OCI-LY3 (cell line): ENCODE measurements at regions not wholly inside any gene's neighbourhood (a gene's known extent, or its start where the extent isn't known, plus 50 kb on each side); places are given as distances from the start of the nearest gene placed in this dataset.

Experiments used
- H2AFZ ChIP-seq: fragments of 200-600, 300-600 bp; shearing (Covaris generic); 2 replicates; pipeline ENCODE4 v1.6.0; 2014; ENCODE audit warnings: antibody characterized with exemption, low read depth, low read length
- H3K27ac ChIP-seq: fragments of 200-600, 300-600 bp; sonication (generic); 2 replicates; pipeline ENCODE4 v1.5.1; 2014; ENCODE audit warnings: mild to moderate bottlenecking, low read length, moderate library complexity, mixed read lengths
- H3K27me3 ChIP-seq: fragments of 200-600, 300-600 bp; sonication (generic); 2 replicates; pipeline ENCODE4 v1.6.1; 2014; ENCODE audit warnings: low read depth, low read length, mixed read lengths
- H3K36me3 ChIP-seq: fragments of 200-600, 300-600 bp; sonication (generic); replicated peaks from 2 replicates; pipeline ENCODE3; 2014; ENCODE audit warnings: low read depth, low read length, mixed read lengths
- H3K4me1 ChIP-seq: fragments of 300-600, 200-600 bp; sonication (generic); 2 replicates; pipeline ENCODE4 v1.6.1; 2014; ENCODE audit warnings: low read length, mixed read lengths
- H3K4me2 ChIP-seq: fragments of 200-600, 300-600 bp; sonication (generic); 2 replicates; pipeline ENCODE4 v1.6.1; 2014; ENCODE audit warnings: low read length, mixed read lengths
- H3K4me3 ChIP-seq: fragments of 300-600, 200-600 bp; sonication (generic); 2 replicates; pipeline ENCODE4 v1.5.1; 2014; ENCODE audit warnings: antibody characterized with exemption, mild to moderate bottlenecking, low read length, moderate library complexity
- H3K79me2 ChIP-seq: fragments of 300-600, 200-600 bp; shearing (Covaris generic); 2 replicates; pipeline ENCODE4 v1.6.1; 2014; ENCODE audit warnings: mild to moderate bottlenecking, low read length, mixed read lengths
- H3K9ac ChIP-seq: fragments of 300-600, 200-600 bp; shearing (Covaris generic); 2 replicates; pipeline ENCODE4 v1.6.0; 2014; ENCODE audit warnings: mild to moderate bottlenecking, low read length, moderate library complexity
- H3K9me3 ChIP-seq: fragments of 200-600, 300-600 bp; shearing (Covaris generic); 2 replicates; pipeline ENCODE4 v1.6.1; 2014; ENCODE audit warnings: low read length, mixed read lengths; ENCODE audit not compliant: insufficient read depth
- H4K20me1 ChIP-seq: fragments of 200-600, 300-600 bp; sonication (generic); 2 replicates; pipeline ENCODE4 v1.6.1; 2016; ENCODE audit warnings: low read length, mixed read lengths; ENCODE audit not compliant: insufficient read depth
- EZH2phosphoT487 ChIP-seq: fragments of 200-600 bp; shearing (Covaris generic); IDR thresholded peaks from 2 replicates; pipeline ENCODE4 v1.6.1; 2018; ENCODE audit warnings: antibody characterized with exemption, mixed run types, low read depth
- TF ChIP-seq, protein P1 (sequence below): fragments of 200-600, 300-600 bp; sonication (generic); IDR thresholded peaks from 2 replicates; pipeline ENCODE4 v1.5.1; 2014; ENCODE audit warnings: antibody characterized with exemption, low read length, low read depth

DNA sequence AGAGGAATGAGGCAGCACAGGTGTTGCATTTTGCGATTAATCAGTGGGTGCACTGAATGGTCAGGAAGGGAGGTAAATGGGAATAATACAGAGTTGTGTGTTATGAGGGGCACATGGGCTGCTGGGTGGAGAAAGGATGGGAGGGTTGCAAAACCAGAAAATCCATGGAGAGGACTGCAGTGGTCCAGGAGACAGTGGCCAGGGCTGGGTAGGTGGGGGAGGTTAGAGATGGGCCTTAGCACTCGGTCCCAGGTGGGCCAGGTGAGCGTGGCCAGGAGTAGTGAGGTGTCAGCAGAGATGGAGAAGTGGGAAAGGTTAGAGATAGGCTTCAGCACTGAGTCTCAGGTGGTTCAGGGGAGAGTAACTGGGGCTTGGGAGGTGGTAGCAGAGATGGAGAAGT is 399.1 kb upstream of the LARGE1 start:
- H3K4me2 ChIP-seq, result no peak overlapping the region
- no peaks in the 10 kb centered on the region for H3K79me2 ChIP-seq
- no peak overlapping the region for H2AFZ ChIP-seq
- TF ChIP-seq, protein P1, sequence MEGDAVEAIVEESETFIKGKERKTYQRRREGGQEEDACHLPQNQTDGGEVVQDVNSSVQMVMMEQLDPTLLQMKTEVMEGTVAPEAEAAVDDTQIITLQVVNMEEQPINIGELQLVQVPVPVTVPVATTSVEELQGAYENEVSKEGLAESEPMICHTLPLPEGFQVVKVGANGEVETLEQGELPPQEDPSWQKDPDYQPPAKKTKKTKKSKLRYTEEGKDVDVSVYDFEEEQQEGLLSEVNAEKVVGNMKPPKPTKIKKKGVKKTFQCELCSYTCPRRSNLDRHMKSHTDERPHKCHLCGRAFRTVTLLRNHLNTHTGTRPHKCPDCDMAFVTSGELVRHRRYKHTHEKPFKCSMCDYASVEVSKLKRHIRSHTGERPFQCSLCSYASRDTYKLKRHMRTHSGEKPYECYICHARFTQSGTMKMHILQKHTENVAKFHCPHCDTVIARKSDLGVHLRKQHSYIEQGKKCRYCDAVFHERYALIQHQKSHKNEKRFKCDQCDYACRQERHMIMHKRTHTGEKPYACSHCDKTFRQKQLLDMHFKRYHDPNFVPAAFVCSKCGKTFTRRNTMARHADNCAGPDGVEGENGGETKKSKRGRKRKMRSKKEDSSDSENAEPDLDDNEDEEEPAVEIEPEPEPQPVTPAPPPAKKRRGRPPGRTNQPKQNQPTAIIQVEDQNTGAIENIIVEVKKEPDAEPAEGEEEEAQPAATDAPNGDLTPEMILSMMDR, result no peak
- TF ChIP-seq EZH2phosphoT487, result no peak
- H3K4me3 ChIP-seq, result no peak overlapping the region
- no peaks in the 10 kb centered on the region for H3K27me3 ChIP-seq
- H3K9ac ChIP-seq, result no peak overlapping the region
- H3K4me1 ChIP-seq, result no peaks in the 10 kb centered on the region
- H3K9me3 ChIP-seq, result no peaks in the 10 kb centered on the region
- H4K20me1 ChIP-seq, result no peaks in the 10 kb centered on the region
- no peaks in the 10 kb centered on the region for H3K36me3 ChIP-seq
- H3K27ac ChIP-seq, result no peak overlapping the region

DNA sequence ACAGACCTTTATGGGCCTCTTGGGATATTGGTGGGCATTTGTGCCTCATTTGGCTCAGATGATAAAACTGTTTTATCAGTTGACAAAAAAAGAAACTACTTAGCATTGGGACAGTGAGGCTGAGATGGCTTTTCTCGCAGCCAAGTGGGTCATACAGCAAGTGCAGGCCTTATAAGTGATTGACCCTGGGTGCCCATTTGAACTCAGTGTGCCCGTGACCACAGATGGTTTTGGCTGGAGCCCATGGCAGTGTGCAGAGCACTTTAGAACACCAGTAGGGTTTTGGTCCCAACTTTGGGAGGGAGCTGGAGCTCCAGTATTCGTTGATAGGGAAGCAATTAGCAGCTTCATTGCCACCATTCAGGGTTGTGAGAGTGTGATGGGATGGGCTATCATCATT is 404.5 kb upstream of the LARGE1 start:
- H3K79me2 ChIP-seq, result no peaks in the 10 kb centered on the region
- H3K36me3 ChIP-seq, result no peaks in the 10 kb centered on the region
- TF ChIP-seq EZH2phosphoT487, result no peak
- TF ChIP-seq, protein P1, result no peak
- H3K9me3 ChIP-seq, result no peaks in the 10 kb centered on the region
- no peak overlapping the region for H3K4me2 ChIP-seq
- H3K27ac ChIP-seq, result no peak overlapping the region
- no peaks in the 10 kb centered on the region for H3K27me3 ChIP-seq
- H3K4me3 ChIP-seq, result no peak overlapping the region
- H2AFZ ChIP-seq, result no peak overlapping the region
- H3K9ac ChIP-seq, result no peak overlapping the region
- H3K4me1 ChIP-seq, result no peaks in the 10 kb centered on the region
- H4K20me1 ChIP-seq, result no peaks in the 10 kb centered on the region

DNA sequence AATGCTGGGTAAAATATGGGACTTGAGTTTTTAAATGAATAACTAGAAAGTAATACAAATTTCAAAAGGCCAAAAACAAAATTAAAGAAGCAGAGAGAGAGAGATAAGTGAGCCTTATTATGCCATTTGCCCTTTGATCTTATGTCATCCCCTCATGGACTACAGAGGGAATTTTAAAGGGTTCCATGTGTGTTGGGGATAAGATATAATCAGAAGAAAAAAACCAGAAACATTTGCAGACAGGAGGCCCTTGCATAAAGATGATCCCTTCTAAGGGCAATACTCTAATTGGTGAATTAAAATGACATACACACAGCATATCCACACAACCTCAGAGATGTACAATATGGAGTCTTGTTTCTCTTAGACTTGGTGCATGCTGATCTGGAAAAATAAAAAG is 406.6 kb upstream of the LARGE1 start:
- no peaks in the 10 kb centered on the region for H3K4me1 ChIP-seq
- H3K4me2 ChIP-seq, result no peak overlapping the region
- H2AFZ ChIP-seq, result no peak overlapping the region
- H3K79me2 ChIP-seq, result no peaks in the 10 kb centered on the region
- no peak overlapping the region for H3K4me3 ChIP-seq
- H3K9me3 ChIP-seq, result no peaks in the 10 kb centered on the region
- no peak overlapping the region for H3K9ac ChIP-seq
- no peaks in the 10 kb centered on the region for H3K36me3 ChIP-seq
- TF ChIP-seq, protein P1, result no peak
- no peak for TF ChIP-seq EZH2phosphoT487
- H3K27me3 ChIP-seq, result no peaks in the 10 kb centered on the region
- H4K20me1 ChIP-seq, result no peaks in the 10 kb centered on the region
- H3K27ac ChIP-seq, result no peak overlapping the region

DNA sequence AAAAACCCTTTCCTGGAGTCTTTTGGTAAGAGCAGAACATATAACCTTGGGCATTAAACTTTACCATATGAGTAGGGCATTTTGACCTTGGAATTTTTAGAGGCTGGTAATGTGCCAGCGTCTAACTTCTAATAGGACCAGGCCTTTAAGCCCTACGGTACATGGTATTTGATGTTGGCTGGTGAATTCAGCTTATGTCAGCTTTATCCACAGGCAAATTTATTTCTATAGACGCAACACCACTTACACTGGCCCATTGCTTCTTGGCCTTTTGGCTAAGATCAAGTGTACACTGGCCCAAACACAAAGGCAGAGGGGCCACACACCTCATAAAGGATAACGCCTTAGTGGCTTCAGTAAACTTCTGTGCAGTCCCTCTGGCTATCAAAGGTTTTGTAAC is 410.2 kb upstream of the LARGE1 start:
- peaks cover 8% of the 10 kb centered on the region; the same call in 1 of the 2 replicates for H3K9me3 ChIP-seq
- TF ChIP-seq, protein P1, result no peak
- TF ChIP-seq EZH2phosphoT487, result no peak
- H3K36me3 ChIP-seq, result no peaks in the 10 kb centered on the region
- H3K27me3 ChIP-seq, result no peaks in the 10 kb centered on the region
- H4K20me1 ChIP-seq, result no peaks in the 10 kb centered on the region
- no peak overlapping the region for H3K4me2 ChIP-seq
- no peak overlapping the region for H2AFZ ChIP-seq
- H3K4me1 ChIP-seq, result no peaks in the 10 kb centered on the region
- H3K27ac ChIP-seq, result no peak overlapping the region
- no peak overlapping the region for H3K4me3 ChIP-seq
- no peak overlapping the region for H3K9ac ChIP-seq
- no peaks in the 10 kb centered on the region for H3K79me2 ChIP-seq
